ENCODE measurements at regions not wholly inside any gene's neighbourhood (a gene's known extent, or its start where the extent isn't known, plus 50 kb on each side); places are given as distances from the start of the nearest gene placed in this dataset.

DNA sequence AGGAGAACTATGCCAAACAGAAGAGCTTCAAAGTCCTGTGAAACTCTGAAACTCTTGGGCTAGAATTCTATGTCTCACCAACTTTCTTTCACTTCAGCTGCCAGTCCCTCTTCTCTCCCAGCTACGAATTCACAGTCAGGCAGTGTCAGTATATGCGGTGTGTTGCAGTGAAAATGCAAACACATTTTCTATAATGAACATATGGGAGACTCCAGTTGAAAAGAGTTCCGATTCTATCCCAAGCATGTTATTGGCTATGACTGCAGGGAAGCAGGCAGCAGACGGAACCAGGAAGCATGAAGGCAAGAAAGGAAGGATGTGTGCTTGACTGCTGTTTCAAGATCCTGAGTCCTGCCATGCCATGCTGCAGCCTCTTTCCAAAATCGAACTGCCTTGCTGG lies 515.7 kb upstream of the TLE4 start:
- TF ChIP-seq, protein P1, sequence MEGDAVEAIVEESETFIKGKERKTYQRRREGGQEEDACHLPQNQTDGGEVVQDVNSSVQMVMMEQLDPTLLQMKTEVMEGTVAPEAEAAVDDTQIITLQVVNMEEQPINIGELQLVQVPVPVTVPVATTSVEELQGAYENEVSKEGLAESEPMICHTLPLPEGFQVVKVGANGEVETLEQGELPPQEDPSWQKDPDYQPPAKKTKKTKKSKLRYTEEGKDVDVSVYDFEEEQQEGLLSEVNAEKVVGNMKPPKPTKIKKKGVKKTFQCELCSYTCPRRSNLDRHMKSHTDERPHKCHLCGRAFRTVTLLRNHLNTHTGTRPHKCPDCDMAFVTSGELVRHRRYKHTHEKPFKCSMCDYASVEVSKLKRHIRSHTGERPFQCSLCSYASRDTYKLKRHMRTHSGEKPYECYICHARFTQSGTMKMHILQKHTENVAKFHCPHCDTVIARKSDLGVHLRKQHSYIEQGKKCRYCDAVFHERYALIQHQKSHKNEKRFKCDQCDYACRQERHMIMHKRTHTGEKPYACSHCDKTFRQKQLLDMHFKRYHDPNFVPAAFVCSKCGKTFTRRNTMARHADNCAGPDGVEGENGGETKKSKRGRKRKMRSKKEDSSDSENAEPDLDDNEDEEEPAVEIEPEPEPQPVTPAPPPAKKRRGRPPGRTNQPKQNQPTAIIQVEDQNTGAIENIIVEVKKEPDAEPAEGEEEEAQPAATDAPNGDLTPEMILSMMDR (IDR thresholded peaks at IDR 0.05; ENCODE audit: control extremely low read depth in 1 of 3, insufficient read depth in 1 of 3, low read depth in 1 of 3, low read length in 3 of 3), result no peak
- TF ChIP-seq HDAC2 (IDR thresholded peaks at IDR 0.05; ENCODE audit: borderline replicate concordance in 1 of 2, low read depth in 2 of 2, low read length in 2 of 2) (no peak), POLR2A (IDR thresholded peaks at IDR 0.05; ENCODE audit: control extremely low read depth in 1 of 2, low read depth in 2 of 2, low read length in 2 of 2) (no peak), SRF (IDR thresholded peaks at IDR 0.05; ENCODE audit: low read depth, low read length) (no peak), POLR2AphosphoS5 (IDR thresholded peaks at IDR 0.05; ENCODE audit: low read depth, low read length) (no peak)
- TF ChIP-seq, protein P2, sequence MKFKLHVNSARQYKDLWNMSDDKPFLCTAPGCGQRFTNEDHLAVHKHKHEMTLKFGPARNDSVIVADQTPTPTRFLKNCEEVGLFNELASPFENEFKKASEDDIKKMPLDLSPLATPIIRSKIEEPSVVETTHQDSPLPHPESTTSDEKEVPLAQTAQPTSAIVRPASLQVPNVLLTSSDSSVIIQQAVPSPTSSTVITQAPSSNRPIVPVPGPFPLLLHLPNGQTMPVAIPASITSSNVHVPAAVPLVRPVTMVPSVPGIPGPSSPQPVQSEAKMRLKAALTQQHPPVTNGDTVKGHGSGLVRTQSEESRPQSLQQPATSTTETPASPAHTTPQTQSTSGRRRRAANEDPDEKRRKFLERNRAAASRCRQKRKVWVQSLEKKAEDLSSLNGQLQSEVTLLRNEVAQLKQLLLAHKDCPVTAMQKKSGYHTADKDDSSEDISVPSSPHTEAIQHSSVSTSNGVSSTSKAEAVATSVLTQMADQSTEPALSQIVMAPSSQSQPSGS (IDR thresholded peaks at IDR 0.05; ENCODE audit: low read length), result no peak
